GM19438 (cell line): ENCODE measurements at regions not wholly inside any gene's neighbourhood (a gene's known extent, or its start where the extent isn't known, plus 50 kb on each side); places are given as distances from the start of the nearest gene placed in this dataset.
"Not testable (repeated sequence)": the region's sequence is repeated elsewhere in the genome, so short reads cannot be mapped to it uniquely, and the experiment has no call there.

ENCODE experiments used
- ATAC-seq: cut with Tn5 transposase; IDR thresholded peaks from one replicate; pipeline ENCODE4 v1.9.1; 2021; ENCODE audit warnings: low read depth; ENCODE audit not compliant: unreplicated experiment

- ATAC-seq, result no peak
Observed at GRCh38 chr2:226487573-226487972, 312.0 kb downstream of the IRS1 start.

DNA sequence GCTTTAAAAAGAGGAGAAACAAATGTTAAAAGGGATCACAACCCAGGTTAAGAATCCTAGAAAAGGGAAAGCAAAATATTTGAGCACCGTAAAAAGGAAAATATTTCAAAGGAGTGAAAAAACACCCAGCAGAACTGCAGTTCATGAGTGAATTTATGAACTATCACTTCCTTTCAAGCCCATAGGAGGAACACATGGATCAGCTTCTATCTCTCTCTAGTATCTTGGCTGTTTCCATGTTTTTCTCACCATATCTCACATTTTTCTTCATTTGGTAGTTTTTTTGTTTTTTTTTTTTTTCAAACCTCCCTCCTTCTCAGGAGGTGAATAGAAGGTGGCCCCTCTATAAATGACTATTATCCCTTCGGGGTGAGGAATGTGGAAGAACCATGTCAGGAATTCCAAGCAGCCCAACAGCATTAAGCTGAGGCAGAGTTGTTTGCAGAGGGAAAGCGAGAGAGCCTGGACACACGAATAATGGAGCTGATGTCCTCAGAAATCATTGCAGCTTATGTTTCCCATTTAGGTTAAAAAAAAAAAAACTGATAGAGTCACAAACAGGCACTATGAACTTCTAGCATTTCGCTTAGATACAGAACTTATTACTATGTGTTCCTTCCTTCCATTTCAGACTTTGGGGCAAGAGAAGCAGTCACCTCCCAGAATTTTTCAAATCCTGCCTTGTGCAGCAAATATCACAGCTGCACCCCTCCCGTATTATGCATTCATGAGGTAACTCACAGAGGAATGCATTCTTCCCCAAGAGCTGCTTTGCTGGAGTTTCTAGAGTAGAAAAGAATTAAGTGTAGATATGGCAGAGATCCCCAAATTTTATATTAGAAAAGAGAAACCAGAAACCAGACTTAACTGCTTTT, 315.6 kb downstream of the IRS1 start:
- ATAC-seq, result no peak

GRCh38 chr2:226483143-226483542, 316.5 kb downstream of the IRS1 start:
- no peak for ATAC-seq

GRCh38 chr2:226478109-226478809, 321.4 kb downstream of the IRS1 start:
- no peak for ATAC-seq

- no peak for ATAC-seq
Observed at GRCh38 chr2:226477221-226478108, 322.2 kb downstream of the IRS1 start.

GRCh38 chr2:226475650-226476049, 324.0 kb downstream of the IRS1 start:
- ATAC-seq, result no peak

- ATAC-seq, result no peak
Observed at GRCh38 chr2:226474131-226474530, 325.5 kb downstream of the IRS1 start.

GRCh38 chr2:226471987-226472470, 327.6 kb downstream of the IRS1 start:
- no peak for ATAC-seq

- no peak for ATAC-seq
Observed at GRCh38 chr2:226467633-226468032, 332.0 kb downstream of the IRS1 start.

GRCh38 chr2:226467221-226467620, 332.4 kb downstream of the IRS1 start:
- ATAC-seq, result no peak

- ATAC-seq, result no peak
Observed at GRCh38 chr2:226466589-226466988, 333.0 kb downstream of the IRS1 start.

DNA sequence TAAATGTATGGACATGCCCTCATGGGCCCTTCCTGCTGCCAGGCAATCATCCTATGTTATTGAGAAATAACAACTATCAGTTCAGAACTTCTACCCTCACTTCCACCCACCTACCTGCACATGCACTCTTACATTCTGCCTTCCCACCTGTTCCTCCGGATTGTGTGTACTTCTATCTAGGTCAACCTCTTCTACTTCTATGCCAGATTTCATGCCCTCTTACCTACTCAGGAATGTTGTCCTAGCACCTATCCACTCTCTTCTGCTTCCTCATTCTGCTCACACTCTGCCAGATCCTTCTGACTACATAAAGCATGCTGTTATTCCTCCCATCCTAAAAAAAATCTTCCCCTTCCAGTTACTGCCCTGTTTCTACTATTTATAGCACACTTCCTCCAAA, 333.5 kb downstream of the IRS1 start:
- no peak for ATAC-seq

DNA sequence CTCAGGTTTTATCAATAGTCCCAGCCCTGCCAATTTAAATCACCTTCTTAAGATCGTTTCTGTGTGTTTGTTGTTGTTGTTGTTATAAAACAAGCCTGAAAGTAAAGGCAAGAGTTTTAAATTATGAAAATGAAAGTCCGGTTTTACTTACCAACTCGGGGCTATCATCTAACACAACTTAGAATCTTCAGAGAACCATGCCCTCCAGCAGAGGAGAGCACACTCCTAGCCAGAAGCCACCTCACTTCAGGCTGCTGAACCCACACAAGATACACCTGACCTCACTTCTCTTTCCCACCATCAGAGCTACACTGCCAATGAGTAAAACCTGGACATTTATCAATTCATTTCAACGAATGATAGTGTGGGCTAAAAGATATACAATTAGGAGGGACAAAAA, 335.2 kb downstream of the IRS1 start:
- ATAC-seq, result no peak

- no peak for ATAC-seq
Observed at GRCh38 chr2:226463154-226463553, 336.5 kb downstream of the IRS1 start.

DNA sequence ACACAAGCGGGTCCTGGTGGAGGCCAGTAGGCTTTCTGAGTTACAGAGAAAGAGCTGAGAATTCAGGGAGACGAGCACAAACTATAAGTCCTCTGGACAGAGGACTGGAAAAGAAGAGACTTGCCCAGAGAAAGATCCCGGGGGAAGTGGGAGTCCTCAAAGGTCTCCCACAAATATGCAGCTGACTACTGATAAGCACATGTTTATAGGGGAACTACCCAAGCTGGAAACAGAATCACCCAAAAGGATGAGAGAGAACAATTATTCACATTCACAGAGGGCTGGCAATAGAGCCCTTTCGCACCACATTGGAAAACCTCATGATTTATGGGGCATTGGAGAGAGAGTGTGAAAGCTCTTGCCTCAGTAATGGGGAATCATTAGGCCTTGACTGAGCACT, 337.6 kb downstream of the IRS1 start:
- no peak for ATAC-seq

DNA sequence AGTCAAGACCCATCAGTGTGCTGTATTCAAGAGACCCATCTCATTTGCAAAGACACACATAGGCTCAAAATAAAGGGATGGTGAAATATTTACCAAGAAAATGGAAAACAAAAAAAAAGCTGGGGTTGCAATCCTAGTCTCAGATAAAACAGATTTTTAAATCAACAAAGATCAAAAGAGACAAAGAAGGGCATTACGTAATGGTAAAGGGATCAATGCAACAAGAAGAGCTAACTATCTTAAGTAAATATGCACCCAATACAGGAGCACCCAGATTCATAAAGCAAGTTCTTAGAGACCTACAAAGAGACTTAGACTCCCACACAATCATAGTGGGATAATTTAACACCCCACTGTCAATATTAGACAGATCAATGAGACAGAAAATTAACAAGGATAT, 343.5 kb downstream of the IRS1 start:
- not testable (repeated sequence) for ATAC-seq

DNA sequence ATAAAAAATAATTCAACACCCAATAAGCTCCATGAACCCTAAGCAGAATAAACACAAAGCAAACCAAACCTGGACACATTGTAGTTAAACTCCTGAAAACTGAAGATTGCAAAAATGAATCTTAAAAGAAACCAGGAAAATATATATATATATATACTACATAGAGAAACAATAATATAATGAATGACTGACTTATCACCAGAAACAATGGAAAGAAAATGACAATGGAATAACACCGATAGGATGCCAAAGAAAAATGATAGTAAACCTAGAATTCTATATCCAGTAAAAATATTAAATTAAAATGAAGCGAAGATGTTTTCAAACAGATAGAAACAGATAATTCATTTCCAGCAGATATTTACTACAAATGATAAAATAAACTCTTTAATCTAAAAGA, 346.9 kb downstream of the IRS1 start:
- ATAC-seq, result no peak

- no peak for ATAC-seq
Observed at GRCh38 chr2:226451486-226451885, 348.1 kb downstream of the IRS1 start.

DNA sequence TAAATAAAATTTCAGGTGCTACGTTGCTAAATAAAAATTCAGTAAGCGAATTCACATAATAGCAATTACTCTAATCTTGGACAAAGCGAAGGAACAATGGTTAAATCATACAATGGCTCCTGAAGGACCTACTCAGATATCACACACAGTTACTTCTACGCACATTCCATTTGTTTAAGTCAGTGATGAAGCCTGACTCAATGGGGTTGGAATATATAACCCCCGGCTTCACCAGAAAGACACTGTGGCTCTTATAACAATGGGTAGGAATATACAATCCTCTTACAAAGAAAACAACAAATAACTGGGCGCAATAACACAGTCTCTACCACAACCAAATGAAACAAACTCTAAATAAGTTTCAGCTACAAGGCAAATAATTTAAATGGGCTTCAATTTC, 349.5 kb downstream of the IRS1 start:
- ATAC-seq, result no peak

GRCh38 chr2:226447338-226448300, 352.0 kb downstream of the IRS1 start:
- no peak for ATAC-seq
